ENCODE measurements at regions not wholly inside any gene's neighbourhood (a gene's known extent, or its start where the extent isn't known, plus 50 kb on each side); places are given as distances from the start of the nearest gene placed in this dataset.

DNA sequence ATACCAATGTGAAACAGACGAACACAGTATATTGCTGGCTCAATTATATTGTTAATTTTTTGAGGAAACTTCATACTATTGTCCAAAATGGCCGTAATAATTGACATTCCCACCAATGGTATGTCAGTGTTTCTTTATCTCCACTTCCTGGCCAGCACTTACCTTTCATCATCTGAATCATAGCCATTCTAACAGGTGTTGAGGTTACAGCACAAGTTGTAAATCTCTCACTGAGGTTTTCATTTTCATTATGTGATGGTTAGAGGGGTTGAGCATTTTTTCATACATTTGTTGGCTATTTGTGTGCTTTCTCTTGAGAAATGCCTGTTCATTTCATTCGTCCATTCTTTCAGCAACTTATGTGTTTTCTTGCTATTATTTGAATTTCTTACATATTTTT lies 824.0 kb downstream of the UQCRFS1 start:
- TF ChIP-seq, protein P1, sequence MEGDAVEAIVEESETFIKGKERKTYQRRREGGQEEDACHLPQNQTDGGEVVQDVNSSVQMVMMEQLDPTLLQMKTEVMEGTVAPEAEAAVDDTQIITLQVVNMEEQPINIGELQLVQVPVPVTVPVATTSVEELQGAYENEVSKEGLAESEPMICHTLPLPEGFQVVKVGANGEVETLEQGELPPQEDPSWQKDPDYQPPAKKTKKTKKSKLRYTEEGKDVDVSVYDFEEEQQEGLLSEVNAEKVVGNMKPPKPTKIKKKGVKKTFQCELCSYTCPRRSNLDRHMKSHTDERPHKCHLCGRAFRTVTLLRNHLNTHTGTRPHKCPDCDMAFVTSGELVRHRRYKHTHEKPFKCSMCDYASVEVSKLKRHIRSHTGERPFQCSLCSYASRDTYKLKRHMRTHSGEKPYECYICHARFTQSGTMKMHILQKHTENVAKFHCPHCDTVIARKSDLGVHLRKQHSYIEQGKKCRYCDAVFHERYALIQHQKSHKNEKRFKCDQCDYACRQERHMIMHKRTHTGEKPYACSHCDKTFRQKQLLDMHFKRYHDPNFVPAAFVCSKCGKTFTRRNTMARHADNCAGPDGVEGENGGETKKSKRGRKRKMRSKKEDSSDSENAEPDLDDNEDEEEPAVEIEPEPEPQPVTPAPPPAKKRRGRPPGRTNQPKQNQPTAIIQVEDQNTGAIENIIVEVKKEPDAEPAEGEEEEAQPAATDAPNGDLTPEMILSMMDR (IDR thresholded peaks at IDR 0.05) = no peak
- no peak for TF ChIP-seq POLR2A (IDR thresholded peaks at IDR 0.05)
- TF ChIP-seq EP300 (IDR thresholded peaks at IDR 0.05) = no peak
